OCI-LY7 (cell line): ENCODE measurements at regions not wholly inside any gene's neighbourhood (a gene's known extent, or its start where the extent isn't known, plus 50 kb on each side); places are given as distances from the start of the nearest gene placed in this dataset.

Source experiments
- CTCF ChIP-seq: fragments of 200-600 bp; sonication (generic); conservative IDR thresholded peaks from 2 replicates; pipeline ENCODE4 v1.5.1; 2014; ENCODE audit warnings: mild to moderate bottlenecking, antibody characterized with exemption, low read length, moderate library complexity, mixed read lengths
- EZH2phosphoT487 ChIP-seq: fragments of 200-600 bp; sonication (generic); IDR thresholded peaks from 2 replicates; pipeline ENCODE4 v1.6.1; 2018; ENCODE audit warnings: low read depth, borderline replicate concordance, mild to moderate bottlenecking, mixed run types, antibody characterized with exemption, low read length, moderate library complexity, mixed read lengths

DNA sequence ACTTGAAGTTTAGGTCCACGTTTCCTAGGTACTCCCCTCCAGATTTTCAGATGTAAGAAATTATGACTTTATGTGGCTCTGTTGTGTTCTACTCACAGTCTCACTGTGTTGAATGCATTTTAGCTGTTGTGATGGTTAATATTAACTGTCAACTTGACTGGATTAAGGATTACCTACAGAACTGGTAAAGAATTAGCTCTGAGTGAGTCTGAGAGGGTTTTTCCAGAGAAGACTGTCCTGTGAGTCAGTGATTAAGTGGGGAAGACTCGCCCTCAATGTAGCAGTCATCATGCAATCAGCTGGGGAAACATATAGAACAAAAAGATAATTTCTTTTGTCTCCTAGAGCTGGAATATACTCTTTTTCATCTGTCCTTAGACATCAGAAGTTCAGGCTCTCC, 493.4 kb downstream of the ACTRT1 start:
- no peak for TF ChIP-seq CTCF
- no peak for TF ChIP-seq EZH2phosphoT487
